ENCODE measurements at regions not wholly inside any gene's neighbourhood (a gene's known extent, or its start where the extent isn't known, plus 50 kb on each side); places are given as distances from the start of the nearest gene placed in this dataset.
"Not testable (repeated sequence)": the region's sequence is repeated elsewhere in the genome, so short reads cannot be mapped to it uniquely, and the experiment has no call there.

DNA sequence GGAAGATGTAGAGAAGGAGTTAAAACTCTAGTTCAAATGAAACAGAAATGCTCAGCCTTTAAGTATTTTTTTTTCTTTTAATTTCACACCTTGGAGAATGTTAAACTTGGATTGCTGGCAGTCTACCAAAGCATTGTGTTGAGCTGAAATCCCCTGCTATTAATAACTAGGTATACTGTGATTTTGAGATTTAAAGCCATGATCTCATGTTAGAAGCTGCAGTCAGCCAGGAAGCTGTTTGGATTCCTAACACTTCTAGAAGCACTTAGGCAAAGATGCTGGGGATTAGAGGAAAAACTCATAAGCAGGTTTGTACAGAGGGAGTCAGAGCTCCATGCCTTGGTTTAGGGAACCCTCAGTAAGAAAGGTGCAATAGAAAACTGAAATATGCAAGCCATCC is 141.4 kb downstream of the KIF4B start:
- Mint-ChIP-seq H3K27ac (no peak overlapping the region), H3K27me3 (ENCODE audit: insufficient read depth) (no peaks in the 10 kb centered on the region), H3K9me3 (no peaks in the 10 kb centered on the region), H3K4me3 (no peak overlapping the region), H3K36me3 (ENCODE audit: low read depth) (no peaks in the 10 kb centered on the region), H3K4me1 (ENCODE audit: low read depth) (no peaks in the 10 kb centered on the region)
- TF ChIP-seq, protein P1, sequence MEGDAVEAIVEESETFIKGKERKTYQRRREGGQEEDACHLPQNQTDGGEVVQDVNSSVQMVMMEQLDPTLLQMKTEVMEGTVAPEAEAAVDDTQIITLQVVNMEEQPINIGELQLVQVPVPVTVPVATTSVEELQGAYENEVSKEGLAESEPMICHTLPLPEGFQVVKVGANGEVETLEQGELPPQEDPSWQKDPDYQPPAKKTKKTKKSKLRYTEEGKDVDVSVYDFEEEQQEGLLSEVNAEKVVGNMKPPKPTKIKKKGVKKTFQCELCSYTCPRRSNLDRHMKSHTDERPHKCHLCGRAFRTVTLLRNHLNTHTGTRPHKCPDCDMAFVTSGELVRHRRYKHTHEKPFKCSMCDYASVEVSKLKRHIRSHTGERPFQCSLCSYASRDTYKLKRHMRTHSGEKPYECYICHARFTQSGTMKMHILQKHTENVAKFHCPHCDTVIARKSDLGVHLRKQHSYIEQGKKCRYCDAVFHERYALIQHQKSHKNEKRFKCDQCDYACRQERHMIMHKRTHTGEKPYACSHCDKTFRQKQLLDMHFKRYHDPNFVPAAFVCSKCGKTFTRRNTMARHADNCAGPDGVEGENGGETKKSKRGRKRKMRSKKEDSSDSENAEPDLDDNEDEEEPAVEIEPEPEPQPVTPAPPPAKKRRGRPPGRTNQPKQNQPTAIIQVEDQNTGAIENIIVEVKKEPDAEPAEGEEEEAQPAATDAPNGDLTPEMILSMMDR (IDR thresholded peaks at IDR 0.05): no peak
- no peak for DNase-seq

DNA sequence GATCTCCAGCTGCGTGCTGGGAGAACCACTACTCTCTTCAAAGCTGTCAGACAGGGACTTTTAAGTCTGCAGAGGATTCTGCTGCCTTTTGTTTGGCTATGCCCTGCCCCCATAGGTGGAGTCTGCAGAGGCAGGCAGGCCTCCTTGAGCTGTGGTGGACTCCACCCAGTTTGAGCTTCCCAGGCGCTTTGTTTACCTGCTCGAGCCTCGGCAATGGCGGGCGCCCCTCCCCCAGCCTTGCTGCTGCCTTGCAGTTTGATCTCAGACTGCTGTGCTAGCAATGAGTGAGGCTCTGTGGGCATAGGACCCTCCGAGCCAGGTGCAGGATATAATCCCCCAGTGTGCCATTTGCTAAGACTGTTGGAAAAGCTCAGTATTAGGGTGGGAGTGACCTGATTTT is 149.5 kb downstream of the KIF4B start:
- DNase-seq; H3K4me1 Mint-ChIP-seq (ENCODE audit: low read depth); H3K36me3 Mint-ChIP-seq (ENCODE audit: low read depth); H3K27ac Mint-ChIP-seq; H3K27me3 Mint-ChIP-seq (ENCODE audit: insufficient read depth); H3K4me3 Mint-ChIP-seq: not testable (repeated sequence)
- H3K9me3 Mint-ChIP-seq: peaks cover 15% of the 10 kb centered on the region

DNA sequence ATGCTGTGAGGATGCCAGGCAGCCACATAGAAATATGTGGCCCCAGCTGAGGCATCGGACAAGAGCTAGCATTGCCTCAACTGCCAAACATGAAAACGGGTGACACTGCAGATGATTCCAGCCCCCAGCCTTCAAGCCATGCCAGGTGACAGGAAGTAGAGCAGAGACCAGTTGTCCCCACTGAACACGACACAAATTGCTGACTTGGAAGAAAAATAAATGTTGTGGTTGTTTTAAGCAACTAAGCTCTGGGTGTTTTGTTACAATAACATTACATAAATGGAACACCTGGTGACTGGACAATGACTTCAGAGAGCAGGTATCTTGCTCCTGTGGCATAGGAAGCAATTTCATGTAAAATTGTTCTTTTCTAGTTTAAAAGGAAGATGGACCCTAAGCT is 154.2 kb downstream of the KIF4B start:
- no peak for DNase-seq
- H3K9me3 Mint-ChIP-seq: peaks cover 16% of the 10 kb centered on the region
- no peaks in the 10 kb centered on the region for H3K4me1 Mint-ChIP-seq (ENCODE audit: low read depth)
- H3K4me3 Mint-ChIP-seq: no peak overlapping the region
- H3K36me3 Mint-ChIP-seq (ENCODE audit: low read depth): no peaks in the 10 kb centered on the region
- TF ChIP-seq, protein P1 (IDR thresholded peaks at IDR 0.05): no peak
- H3K27me3 Mint-ChIP-seq (ENCODE audit: insufficient read depth): no peaks in the 10 kb centered on the region; the same call in 1 of the 2 replicates
- H3K27ac Mint-ChIP-seq: no peak overlapping the region

DNA sequence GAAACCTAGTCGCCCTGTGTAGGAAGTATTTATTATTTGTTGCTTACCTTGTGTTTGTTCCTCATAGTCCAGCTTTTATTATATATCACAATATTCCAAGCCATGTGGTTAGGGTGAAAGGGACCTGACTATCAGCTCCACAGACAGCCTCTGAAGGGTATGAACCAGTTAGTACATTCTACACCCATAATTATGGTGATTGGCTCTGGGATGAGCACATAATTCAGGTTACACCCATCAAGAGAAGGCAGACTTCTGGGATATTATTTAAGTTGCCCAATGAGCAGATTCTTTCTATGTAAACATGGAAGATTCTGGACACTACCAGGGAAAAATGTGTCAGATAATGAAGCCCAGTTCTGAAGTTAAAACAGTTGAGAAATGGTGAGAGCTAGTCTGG is 168.0 kb downstream of the KIF4B start:
- no peak for DNase-seq
- Mint-ChIP-seq H3K4me3 (no peak overlapping the region), H3K9me3 (peaks cover 37% of the 10 kb centered on the region), H3K27ac (no peak overlapping the region), H3K36me3 (ENCODE audit: low read depth) (no peaks in the 10 kb centered on the region), H3K27me3 (ENCODE audit: insufficient read depth) (no peaks in the 10 kb centered on the region; the same call in 1 of the 2 replicates), H3K4me1 (ENCODE audit: low read depth) (no peaks in the 10 kb centered on the region)
- TF ChIP-seq, protein P1 (IDR thresholded peaks at IDR 0.05): no peak

DNA sequence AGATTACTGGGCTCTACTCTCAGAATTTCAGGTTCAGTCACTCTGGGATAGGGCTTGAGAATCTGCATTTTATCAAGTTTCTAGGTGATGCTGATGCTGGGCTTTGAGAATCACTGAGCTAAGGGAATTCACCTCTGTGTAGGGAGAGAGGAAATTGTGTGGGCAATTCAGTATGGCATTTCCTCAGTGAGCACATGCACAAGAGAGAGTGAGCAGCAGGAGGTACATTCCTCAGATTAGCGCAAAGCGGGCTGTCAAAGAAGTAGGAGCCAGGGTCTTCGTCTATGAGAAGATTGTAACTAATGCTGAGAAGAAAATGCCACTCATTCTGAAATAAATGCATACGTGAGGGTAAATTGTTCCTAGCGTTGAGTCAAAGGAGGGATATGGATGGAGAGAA is 175.9 kb downstream of the KIF4B start:
- DNase-seq: no peak
- Mint-ChIP-seq H3K36me3 (ENCODE audit: low read depth) (no peaks in the 10 kb centered on the region), H3K4me1 (ENCODE audit: low read depth) (no peaks in the 10 kb centered on the region), H3K4me3 (no peak overlapping the region), H3K27ac (no peak overlapping the region), H3K27me3 (ENCODE audit: insufficient read depth) (no peaks in the 10 kb centered on the region; the same call in 1 of the 2 replicates), H3K9me3 (peaks cover 67% of the 10 kb centered on the region)
- TF ChIP-seq, protein P1 (IDR thresholded peaks at IDR 0.05): no peak

DNA sequence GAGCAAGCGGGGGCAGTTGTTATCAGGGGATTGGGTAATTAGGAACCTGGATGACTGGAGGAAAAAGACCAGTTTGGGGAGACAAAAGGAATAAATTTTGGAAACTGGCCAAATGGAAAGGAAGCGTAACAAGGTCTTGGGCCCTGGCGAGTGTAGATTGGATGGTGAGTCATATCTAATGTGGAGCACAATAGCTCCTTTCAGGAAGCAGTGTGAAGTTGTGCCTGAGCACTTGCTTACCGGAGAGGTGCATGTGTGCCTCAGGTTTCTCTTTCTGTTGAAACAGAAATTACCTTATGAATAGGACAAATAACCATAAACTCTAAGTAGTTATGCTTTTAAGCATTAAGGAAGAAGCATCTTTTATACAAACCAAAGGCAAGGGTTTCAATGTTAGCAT is 176.4 kb downstream of the KIF4B start:
- no peaks in the 10 kb centered on the region; the same call in 1 of the 2 replicates for H3K27me3 Mint-ChIP-seq (ENCODE audit: insufficient read depth)
- H3K4me3 Mint-ChIP-seq: no peak overlapping the region
- no peaks in the 10 kb centered on the region for H3K4me1 Mint-ChIP-seq (ENCODE audit: low read depth)
- no peaks in the 10 kb centered on the region for H3K36me3 Mint-ChIP-seq (ENCODE audit: low read depth)
- no peak for DNase-seq
- H3K27ac Mint-ChIP-seq: no peak overlapping the region
- H3K9me3 Mint-ChIP-seq: peaks cover 67% of the 10 kb centered on the region
- TF ChIP-seq, protein P1 (IDR thresholded peaks at IDR 0.05): no peak
